ENCODE measurements at regions not wholly inside any gene's neighbourhood (a gene's known extent, or its start where the extent isn't known, plus 50 kb on each side); places are given as distances from the start of the nearest gene placed in this dataset.

DNA sequence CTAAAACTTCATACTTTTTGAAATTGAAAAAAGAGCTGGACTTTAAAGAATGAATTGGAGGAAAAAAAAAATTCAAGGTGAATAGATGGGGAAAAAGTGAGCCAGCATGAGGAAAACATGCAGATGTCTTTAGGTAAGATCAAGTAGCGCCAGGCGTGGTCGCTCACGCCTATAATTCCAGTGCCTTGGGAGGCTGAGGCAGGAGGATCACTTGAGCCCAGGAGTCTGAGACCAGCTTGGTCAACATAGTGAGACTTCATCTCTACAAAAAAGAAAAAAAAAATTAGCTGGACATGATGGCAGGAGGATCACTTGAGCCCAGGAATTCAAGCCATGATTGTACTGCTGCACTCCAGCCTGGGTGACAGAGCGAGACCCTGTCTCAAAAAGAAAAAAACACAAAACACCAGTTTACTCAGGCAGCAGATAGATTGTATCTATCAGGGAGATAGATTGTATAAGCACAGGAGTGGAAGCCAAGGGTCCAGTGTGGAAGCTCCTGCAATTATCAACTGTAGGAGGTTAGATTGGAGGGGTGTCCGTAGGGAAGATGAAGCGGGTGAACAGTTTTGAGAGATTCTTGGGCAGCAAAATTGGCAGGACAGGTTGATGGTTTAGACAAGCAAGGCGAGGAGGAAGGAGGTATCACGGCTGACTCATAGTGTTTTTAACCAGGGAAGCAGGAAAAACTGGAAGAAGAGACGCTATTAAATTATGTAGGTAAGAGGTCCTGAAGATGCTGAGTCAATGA, 97.6 kb upstream of the ZNF217 start:
- TF ChIP-seq, protein P1, sequence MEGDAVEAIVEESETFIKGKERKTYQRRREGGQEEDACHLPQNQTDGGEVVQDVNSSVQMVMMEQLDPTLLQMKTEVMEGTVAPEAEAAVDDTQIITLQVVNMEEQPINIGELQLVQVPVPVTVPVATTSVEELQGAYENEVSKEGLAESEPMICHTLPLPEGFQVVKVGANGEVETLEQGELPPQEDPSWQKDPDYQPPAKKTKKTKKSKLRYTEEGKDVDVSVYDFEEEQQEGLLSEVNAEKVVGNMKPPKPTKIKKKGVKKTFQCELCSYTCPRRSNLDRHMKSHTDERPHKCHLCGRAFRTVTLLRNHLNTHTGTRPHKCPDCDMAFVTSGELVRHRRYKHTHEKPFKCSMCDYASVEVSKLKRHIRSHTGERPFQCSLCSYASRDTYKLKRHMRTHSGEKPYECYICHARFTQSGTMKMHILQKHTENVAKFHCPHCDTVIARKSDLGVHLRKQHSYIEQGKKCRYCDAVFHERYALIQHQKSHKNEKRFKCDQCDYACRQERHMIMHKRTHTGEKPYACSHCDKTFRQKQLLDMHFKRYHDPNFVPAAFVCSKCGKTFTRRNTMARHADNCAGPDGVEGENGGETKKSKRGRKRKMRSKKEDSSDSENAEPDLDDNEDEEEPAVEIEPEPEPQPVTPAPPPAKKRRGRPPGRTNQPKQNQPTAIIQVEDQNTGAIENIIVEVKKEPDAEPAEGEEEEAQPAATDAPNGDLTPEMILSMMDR (IDR thresholded peaks at IDR 0.05; ENCODE audit: unreplicated experiment): no peak
- Mint-ChIP-seq H3K9me3 (ENCODE audit: low read depth) (no peaks in the 10 kb centered on the region), H3K27ac (no peak overlapping the region), H3K4me3 (ENCODE audit: low read depth) (no peak overlapping the region), H3K4me1 (ENCODE audit: low read depth) (peaks cover 2% of the 10 kb centered on the region), H3K27me3 (no peaks in the 10 kb centered on the region), H3K36me3 (ENCODE audit: insufficient read depth) (no peaks in the 10 kb centered on the region)
- DNase-seq (ENCODE audit: low spot score, unreplicated experiment): no peak

DNA sequence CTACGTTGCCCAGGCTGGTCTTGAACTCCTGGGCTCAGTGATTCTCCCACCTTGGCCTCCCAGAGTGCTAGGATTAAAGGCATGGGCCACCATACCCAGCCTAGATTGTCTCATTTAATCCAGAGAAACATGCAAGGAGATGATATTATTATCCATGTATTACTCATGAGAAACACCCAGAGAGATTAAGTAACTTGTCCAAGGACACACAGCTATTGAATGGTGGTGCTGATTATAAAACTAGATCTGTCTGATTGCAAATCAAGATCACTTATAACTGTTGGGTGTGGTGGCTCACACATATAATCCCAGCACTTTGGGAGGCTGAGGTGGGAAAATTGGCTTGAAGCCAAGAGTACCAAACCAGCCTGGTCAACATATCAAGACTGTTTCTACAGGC, 94.4 kb upstream of the ZNF217 start:
- no peaks in the 10 kb centered on the region for H3K9me3 Mint-ChIP-seq (ENCODE audit: low read depth)
- H3K4me3 Mint-ChIP-seq (ENCODE audit: low read depth): no peak overlapping the region
- peaks cover 2% of the 10 kb centered on the region for H3K4me1 Mint-ChIP-seq (ENCODE audit: low read depth)
- no peak for DNase-seq (ENCODE audit: low spot score, unreplicated experiment)
- H3K36me3 Mint-ChIP-seq (ENCODE audit: insufficient read depth): no peaks in the 10 kb centered on the region
- no peaks in the 10 kb centered on the region for H3K27me3 Mint-ChIP-seq
- TF ChIP-seq, protein P1 (IDR thresholded peaks at IDR 0.05; ENCODE audit: unreplicated experiment): no peak
- no peak overlapping the region for H3K27ac Mint-ChIP-seq

DNA sequence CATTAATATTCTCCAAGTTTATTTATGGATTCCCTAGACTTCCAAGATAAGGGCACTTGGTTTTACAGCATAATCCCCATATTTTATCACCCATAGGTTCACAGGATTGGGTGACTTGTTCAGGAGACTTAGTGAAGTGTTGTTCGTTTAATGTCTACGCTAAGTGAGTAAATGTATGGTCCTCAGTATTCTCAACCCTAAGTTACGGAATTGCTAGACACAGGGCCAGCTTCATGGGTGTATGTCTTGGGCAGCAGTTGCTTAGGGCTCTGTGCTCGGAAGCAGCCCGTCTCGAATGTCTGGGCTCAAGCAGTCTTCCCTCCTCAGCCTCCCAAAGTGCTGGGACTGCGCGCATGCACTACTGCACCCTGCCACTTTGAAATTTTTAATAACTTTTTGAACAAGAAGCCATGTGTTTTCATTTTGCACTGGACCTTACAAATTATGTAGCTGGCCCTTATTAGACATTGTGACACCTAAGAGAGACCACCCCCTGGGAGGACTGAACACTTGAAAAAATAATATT, 91.5 kb upstream of the ZNF217 start:
- Mint-ChIP-seq H3K9me3 (ENCODE audit: low read depth) (no peaks in the 10 kb centered on the region), H3K4me1 (ENCODE audit: low read depth) (peaks cover 1% of the 10 kb centered on the region)
- TF ChIP-seq, protein P1 (IDR thresholded peaks at IDR 0.05; ENCODE audit: unreplicated experiment): no peak

DNA sequence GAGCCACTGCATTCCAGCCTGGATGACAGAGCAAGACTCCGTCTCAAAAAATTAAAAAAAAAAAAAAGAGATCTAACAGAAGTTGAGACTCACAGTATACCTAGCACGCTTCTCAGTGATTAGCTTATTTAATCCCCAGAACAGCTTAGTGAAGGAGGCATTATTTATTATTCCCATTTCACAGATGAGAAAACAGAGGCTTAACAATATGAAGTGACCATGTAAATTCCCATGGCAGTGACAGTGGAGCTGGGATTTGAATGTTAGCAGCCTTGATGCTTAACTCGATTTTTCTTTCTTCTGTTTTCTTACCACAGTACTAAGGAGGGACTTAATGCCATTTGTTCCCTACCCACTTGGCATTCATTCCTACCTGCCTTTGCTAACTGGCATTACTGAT, 89.9 kb upstream of the ZNF217 start:
- Mint-ChIP-seq H3K9me3 (ENCODE audit: low read depth) (no peaks in the 10 kb centered on the region), H3K27ac (no peak overlapping the region), H3K27me3 (no peaks in the 10 kb centered on the region), H3K4me1 (ENCODE audit: low read depth) (peaks cover 16% of the 10 kb centered on the region), H3K36me3 (ENCODE audit: insufficient read depth) (no peaks in the 10 kb centered on the region), H3K4me3 (ENCODE audit: low read depth) (no peak overlapping the region)
- DNase-seq (ENCODE audit: low spot score, unreplicated experiment): no peak
- TF ChIP-seq, protein P1 (IDR thresholded peaks at IDR 0.05; ENCODE audit: unreplicated experiment): no peak

More for the DNA sequence above, 91.5 kb upstream of the ZNF217 start:
- Mint-ChIP-seq H3K4me3 (ENCODE audit: low read depth) (no peak overlapping the region), H3K27ac (no peak overlapping the region), H3K36me3 (ENCODE audit: insufficient read depth) (no peaks in the 10 kb centered on the region), H3K27me3 (no peaks in the 10 kb centered on the region)
- no peak for DNase-seq (ENCODE audit: low spot score, unreplicated experiment)

DNA sequence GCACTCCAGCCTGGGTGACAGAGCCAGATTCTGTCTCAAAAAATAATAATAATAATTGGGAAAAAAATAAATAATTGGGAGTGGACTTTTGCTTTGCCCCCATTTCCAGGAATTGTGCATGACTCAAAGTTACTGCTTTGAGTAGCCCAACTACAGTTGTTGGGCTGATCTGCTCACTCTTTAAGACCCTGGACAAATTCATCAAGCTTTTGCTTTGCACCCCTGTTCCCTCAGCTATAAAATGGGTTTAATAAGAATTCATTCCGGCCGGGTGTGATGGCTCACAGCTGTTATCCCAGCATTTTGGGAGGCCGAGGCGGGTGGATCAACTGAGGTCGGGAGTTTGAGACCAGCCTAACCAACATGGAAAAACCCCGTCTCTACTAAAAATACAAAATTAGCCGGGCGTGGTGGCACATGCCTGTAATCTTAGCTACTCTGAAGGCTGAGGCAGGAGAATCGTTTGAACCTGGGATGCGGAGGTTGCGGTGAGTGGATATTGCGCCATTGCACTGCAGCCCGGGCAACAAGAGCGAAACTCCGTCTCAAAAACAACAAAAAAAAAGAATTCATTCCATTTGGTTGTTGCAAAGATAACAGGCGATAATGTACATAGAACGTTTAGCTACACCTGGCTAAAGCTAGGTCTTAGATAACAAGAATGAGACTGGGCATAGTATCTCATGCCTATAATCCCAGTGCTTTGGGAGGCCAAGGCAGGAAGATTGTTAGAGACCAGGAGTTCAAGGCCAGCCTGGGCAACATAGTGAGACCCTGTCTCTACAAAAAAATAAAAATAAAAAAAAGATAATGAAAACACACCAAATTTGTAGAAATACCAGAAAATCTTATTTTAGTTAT, 87.9 kb upstream of the ZNF217 start:
- Mint-ChIP-seq H3K27ac (no peak overlapping the region), H3K27me3 (no peaks in the 10 kb centered on the region), H3K4me3 (ENCODE audit: low read depth) (no peak overlapping the region), H3K9me3 (ENCODE audit: low read depth) (no peaks in the 10 kb centered on the region), H3K36me3 (ENCODE audit: insufficient read depth) (no peaks in the 10 kb centered on the region), H3K4me1 (ENCODE audit: low read depth) (peaks cover 28% of the 10 kb centered on the region)
- TF ChIP-seq, protein P1 (IDR thresholded peaks at IDR 0.05; ENCODE audit: unreplicated experiment): no peak
- no peak for DNase-seq (ENCODE audit: low spot score, unreplicated experiment)

Measured in progenitor cell of endocrine pancreas (in vitro differentiated cells).